GM23248 (cell line): ENCODE measurements at regions not wholly inside any gene's neighbourhood (a gene's known extent, or its start where the extent isn't known, plus 50 kb on each side); places are given as distances from the start of the nearest gene placed in this dataset.

Source experiments
- EZH2 ChIP-seq: fragments of 200-600 bp; sonication (generic); IDR thresholded peaks from 2 replicates; pipeline ENCODE4 v1.6.1; 2018; ENCODE audit warnings: antibody characterized with exemption, mild to moderate bottlenecking; ENCODE audit not compliant: insufficient read depth, poor library complexity, severe bottlenecking
- EZH2phosphoT487 ChIP-seq: fragments of 200-600 bp; sonication (generic); IDR thresholded peaks from 2 replicates; pipeline ENCODE4 v1.6.1; 2018; ENCODE audit warnings: antibody characterized with exemption, moderate library complexity, mild to moderate bottlenecking, low read depth; ENCODE audit not compliant: insufficient read depth

GRCh38 chr6:14065350-14065749 lies 52.2 kb upstream of the CD83 start:
- TF ChIP-seq EZH2 (no peak), EZH2phosphoT487 (no peak)
